LHCN-M2 (cell line): ENCODE measurements at regions not wholly inside any gene's neighbourhood (a gene's known extent, or its start where the extent isn't known, plus 50 kb on each side); places are given as distances from the start of the nearest gene placed in this dataset.

ENCODE experiments used
- DNase-seq: peaks from one replicate; pipeline ENCODE4 v3.0.0-alpha.2; 2012; ENCODE audit warnings: low read depth

GRCh38 chr16:73845238-73846006, 451.2 kb upstream of the PSMD7 start:
- DNase-seq = no peak

DNA sequence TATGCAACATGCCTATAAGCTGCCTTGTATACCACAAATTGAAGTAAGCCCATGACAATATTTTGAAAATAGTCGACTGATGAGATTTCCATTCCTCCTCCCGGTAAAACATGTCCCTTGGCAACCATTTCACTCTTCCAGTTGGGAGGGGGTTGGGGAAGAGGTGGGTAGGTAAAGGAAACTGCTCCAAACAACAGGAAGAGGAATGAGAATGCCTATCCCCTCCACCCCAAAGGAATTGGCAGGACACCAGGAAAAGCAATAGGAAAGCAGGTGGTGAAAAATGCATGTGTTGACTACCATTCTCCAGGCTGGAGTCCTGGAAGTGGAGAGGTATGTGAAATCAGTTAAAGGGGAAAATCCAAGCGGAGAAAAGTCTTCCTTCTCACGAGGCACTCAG, 455.9 kb upstream of the PSMD7 start:
- DNase-seq = no peak

DNA sequence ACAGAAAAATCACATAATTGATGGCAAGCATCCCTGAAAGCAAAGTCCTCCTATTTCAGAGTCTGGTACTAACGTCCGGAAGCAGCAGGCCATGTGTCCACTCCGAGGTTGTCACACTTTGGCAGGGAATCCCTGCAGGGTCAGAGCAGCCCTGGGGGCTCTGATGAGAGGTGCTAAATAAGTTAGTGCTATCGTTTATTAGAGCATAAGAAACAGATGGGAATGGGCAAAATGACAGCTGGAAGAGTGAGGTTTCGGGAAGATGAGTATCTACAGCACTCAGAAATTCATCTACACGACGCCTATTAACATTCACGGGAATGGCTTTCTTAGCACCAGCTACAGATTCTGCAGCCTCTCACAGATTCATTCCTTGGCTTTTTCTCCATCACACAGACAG, 465.4 kb upstream of the PSMD7 start:
- no peak for DNase-seq

DNA sequence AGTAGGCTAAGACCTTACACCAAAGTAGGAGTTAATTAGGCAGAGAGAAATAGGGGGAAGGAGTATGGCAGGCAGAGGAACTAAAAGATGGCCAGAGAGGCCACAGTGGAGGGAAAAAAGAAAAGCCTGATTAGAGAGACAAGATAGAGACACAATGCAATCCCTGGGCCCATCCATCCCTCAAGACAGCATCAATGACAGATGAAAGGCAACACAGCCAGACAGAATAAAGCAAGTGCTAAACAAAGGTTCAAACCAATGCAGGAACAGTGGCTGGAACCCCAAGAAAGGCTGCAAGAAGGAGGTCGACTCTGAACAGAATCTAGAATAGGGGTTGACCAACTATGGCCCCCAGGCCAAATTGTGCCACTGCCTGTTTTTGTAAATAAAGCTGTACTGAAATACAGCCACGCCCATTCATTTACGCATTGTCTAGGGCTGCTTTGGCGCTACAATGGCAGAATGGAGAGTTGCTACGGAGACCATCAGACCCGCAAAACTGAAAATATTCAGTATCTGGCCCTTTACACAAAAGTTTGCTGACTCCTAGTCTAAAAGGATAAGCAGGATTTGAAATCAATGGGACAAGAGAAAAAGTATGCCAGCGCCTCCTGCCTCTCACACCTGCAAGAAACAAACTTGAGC, 473.3 kb upstream of the PSMD7 start:
- DNase-seq = no peak

DNA sequence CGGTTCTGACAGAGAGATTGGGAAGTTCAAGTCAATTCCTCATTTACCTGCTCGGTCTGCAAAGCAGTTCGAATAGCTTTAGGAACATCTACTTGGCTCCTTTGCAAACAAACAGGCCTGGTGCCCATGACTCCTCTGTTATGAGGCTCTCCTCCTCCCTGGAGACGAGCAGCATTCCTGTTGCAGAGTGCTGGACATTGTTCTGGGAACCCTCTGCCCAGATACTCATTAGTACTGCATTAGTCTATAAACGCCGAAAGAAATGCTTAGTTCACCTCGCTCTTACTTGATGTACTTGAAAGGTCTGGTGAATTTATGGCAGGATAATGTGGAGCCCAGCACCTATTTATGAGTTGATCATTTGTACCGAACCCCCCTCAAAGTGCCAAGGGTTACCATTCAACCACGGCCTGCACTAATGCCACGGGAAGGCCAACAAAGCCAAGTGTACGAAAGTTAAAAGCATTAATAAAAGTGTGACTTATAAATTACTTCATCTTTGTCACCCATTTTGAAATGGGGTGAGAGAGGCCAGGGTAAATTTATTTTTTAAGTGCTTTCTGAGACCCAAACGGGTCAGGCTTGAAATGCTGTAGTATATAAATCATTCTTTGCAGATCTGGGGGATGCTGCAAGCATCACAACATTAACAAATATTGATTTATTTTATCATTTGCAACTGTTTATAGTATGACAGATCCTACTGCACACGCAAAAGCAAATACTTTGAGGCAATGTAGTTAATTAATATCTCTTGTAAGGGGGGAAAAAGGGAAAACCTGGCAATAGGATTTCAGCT, 478.9 kb upstream of the PSMD7 start:
- DNase-seq = no peak

DNA sequence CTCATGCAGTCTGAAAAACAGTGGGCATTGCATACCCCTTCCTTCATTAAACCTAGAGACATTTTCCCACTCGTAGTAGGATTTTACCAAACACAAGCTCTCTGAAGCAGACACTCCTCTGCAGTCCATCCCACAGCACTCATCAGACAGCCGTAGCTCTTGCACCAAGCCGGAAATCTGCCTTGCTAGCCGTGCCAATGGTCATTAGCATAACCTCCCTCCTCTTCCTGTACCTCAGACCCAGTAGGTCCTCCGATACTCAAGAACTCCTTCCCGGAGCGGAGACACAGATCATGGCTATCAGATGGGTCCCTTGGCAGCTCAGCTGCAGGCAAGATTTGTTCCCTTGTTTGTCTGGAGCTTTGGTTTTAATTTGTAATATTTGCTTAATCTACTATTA, 483.1 kb upstream of the PSMD7 start:
- DNase-seq = no peak

DNA sequence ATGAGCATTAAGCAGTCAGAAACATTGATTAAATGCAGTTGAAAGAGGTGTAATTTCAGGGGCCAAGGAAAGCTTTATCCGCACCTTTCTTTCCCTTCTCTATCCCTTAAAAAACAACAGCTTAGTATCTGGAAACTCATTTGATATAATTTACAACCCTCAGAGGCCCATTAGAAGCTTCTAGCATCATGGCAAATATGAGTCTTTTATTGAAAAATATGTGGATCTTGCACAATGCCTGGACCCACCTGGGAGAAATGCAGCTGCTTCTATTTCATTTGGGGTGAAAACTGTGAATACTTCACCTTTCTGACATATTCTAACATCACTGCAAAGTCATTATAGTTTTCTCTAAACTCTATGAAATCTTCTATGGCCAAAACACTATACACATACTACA, 492.2 kb upstream of the PSMD7 start:
- no peak for DNase-seq

DNA sequence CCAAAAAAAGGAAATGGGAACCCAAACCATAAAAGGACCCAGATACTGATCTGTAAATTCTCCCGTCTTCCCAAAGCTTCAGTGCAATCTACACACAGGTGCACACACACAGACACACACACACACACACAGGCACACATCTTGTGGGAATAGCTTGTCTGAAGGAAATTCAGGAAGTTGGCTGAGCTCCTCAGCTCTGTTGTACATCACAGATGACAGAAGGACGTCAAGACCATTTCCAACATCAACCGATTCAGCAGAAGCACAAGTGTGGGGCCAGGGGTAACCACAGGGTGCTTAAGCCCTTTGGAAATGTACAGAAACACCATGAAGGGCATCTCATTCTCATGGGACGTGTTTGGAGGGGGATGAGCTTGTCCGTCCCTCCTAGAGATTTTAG, 498.1 kb upstream of the PSMD7 start:
- DNase-seq = no peak

DNA sequence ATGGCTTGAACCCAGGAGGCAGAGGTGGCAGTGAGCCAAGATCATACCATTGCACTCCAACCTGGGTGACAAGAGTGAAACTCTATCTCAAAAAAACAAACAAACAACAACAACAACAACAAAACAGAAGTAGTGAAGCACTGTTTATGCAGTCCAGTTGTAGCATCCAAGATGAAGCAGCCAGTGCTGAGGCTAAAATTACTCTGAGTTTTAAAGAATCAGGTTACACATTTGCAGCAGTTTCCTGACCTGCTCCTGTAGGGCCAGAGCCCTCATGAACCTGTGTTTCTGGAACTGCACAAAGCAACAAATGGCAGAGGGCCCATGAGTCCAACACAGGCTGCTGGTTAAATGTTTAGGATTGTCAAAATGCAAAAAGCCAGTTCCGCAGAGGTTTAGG, 499.5 kb upstream of the PSMD7 start:
- DNase-seq = no peak

DNA sequence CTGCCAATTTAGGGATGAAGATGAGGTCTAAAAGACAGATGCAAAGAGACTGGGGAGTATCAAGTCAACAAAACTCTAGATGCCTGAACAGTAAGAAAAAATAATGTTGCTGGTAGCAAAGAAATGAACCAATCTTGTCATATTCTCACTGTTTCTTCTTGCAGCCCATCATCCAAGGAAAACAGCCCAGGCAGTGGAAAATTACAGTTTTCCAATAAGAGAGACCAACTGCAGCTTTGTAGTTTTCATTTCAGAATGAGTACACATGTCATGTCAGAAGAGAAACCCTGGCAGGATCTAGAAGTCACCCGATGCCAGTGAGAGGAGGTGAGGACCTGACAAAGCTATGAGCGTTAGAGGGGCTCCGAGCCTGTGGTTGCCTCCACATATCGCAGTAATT, 500.4 kb upstream of the PSMD7 start:
- DNase-seq = no peak

DNA sequence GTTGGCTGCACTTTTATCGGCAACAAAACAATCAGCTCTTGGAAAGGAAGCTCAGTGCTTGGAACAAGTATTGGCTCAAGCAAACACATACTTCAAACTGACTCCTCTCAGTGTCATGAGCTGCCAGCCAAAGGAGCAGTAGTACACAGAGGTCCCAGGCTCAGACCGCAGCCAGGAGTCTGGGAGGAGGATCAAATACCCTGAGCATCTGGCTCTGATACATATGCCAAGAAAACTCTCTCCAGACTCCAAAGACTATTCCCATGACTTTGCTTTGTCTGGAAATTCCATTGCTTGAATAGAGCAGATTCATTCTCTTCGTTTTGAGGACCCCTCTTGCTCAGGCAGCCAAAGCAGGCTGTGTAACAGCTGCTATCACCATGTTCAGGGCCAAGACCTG, 501.6 kb upstream of the PSMD7 start:
- DNase-seq = no peak

- DNase-seq = no peak
Measured at GRCh38 chr16:73793871-73794437, 502.7 kb upstream of the PSMD7 start.

DNA sequence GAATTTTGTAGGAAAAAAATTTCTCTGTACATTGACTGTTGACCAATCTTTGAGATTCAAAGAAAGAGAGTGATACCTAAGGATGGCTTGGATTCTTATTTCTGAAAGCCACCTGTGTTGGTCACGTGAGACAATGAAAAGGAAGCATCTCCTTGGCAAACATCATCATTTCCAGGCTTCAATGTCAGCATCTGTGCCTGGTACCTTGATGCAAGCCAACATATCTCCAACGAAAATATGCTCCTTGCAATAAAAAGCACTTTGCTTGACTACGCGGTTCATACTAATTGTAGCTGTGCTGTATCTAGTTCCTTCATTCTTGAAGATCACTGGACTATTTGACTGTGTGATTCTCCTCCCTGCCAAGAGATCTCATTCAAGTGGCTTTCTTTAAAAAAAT, 503.4 kb upstream of the PSMD7 start:
- no peak for DNase-seq

DNA sequence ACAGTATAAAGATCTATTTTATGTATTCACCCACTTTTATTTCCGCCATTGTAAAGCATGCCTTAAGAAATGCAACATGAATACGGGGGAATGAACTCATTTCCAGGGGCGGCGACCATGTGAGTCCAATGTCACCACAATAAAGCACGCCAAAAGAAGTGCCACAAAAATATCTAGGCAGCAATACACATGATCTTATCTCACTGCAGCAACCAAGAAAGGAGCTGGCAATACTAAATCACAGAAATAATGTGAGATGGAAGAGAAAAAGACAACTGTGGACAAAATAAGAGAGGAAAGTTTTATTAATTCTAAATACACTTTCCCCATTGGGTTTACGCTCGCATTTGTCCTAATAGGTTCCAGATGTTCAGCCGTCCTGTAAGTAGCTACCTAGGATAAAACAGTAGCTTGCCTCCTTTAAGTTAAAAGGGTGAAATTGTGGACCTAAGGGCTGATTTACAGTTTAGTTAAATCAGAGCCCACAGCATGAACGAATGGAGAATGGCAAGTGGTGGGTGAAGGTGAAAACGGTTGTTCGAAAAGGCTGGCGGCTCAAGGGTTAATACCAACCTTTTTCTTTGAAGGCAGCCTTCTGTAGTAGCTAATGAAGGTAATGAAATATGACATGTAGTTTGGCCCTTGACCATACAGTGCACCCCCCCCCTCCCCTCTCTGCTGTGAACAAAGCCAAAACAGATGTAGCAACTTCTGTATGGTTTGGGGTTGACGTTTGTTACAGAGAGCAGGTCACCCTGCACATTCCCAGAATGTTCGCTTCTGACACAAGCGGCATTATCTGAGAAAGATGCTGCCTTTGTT, 504.2 kb upstream of the PSMD7 start:
- DNase-seq = no peak

DNA sequence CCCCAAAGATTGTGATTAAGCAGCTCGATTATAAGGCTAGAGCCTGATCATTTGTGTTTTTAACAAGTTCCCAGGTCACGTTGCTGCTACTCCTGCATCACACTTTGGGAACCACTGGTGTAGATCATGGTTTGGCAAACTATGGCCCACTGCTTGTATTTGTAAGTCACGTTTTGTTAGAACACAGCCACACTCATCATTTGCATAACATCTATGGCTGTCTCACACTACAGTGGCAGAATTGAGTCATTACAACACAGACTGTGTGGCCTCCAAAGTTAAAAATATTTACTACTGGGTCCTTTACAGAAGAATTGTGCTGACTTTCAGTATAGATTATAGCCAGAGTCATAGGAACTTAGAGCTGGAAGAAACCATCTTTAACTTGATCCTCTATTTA, 515.3 kb upstream of the PSMD7 start:
- DNase-seq = no peak

- DNase-seq = no peak
Measured at GRCh38 chr16:73778887-73779286, 517.7 kb upstream of the PSMD7 start.

- DNase-seq = no peak
Measured at GRCh38 chr16:73775841-73776388, 520.7 kb upstream of the PSMD7 start.

DNA sequence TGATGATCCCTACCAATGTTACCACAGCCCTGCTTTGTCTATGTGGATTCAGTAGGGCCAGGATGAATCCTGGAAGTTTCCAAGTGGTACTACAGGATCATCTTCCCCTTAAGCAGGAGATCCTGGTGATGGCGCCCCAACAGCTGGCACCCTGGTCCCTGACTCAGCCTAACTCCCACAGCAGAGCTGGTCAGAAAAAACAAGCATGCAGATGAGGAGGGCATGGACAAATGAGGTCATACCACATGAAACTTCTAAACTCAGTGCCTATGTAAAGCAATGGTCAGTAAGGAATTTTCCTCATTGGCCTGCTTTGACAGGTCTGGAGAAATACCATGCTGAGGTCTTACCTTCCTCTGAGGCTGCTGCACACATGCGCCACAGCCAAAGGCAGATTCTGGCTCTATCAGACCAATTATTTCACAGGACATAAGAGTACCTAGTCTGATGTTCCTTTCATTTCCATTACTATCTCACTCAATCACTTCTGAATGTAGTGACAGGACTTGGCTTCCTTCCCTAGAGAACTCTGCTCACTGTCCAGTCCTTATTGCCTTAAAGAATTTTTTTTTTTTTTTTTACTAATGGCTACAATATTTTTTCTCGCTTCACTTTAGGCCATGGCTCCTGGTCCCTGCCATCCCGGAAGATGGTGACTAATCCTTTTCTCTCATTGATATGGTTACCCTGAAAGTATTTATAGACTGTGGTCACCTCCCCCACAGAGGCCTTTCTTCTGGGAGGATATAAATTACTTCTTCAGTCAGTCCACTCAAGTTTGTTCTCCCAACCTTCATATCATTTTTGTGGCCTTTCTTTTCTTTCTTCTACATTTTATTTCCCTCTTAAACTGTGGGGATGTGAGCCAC, 525.2 kb upstream of the PSMD7 start:
- DNase-seq = no peak

GRCh38 chr16:73768786-73769203, 527.8 kb upstream of the PSMD7 start:
- no peak for DNase-seq

GRCh38 chr16:73764321-73764720, 532.3 kb upstream of the PSMD7 start:
- DNase-seq = no peak
